Colonic mucosa (tissue), 4 donors: ENCODE measurements at regions not wholly inside any gene's neighbourhood (a gene's known extent, or its start where the extent isn't known, plus 50 kb on each side); places are given as distances from the start of the nearest gene placed in this dataset.
"Not testable (repeated sequence)": the region's sequence is repeated elsewhere in the genome, so short reads cannot be mapped to it uniquely, and the experiment has no call there.

Experiments used
- DNase-seq: peaks from one replicate; pipeline ENCODE4 v3.0.0-alpha.2; 2020
- H3K27ac ChIP-seq: fragments of 200-600 bp; one replicate; pipeline ENCODE4 v1.8.0; 2021
- H3K27me3 ChIP-seq: fragments of 200-600 bp; one replicate; pipeline ENCODE4 v1.8.0; 2021
- H3K36me3 ChIP-seq: fragments of 200-600 bp; one replicate; pipeline ENCODE4 v1.8.0; 2021
- H3K4me1 ChIP-seq: fragments of 200-600 bp; one replicate; pipeline ENCODE4 v1.8.0; 2021; ENCODE audit warnings: mild to moderate bottlenecking
- H3K4me3 ChIP-seq: fragments of 200-600 bp; one replicate; pipeline ENCODE4 v1.8.0; 2021
- H3K9ac ChIP-seq, 2 donors: one replicate each; pipeline ENCODE4 v1.7.0; 2013; ENCODE audit warnings: control low read depth in 2 of 2, low read depth in 2 of 2, low read length in 2 of 2
- H3K9me3 ChIP-seq: fragments of 200-600 bp; one replicate; pipeline ENCODE4 v1.8.0; 2021
- intact Hi-C: fragments of 100-400 bp; cut with DNase I; formaldehyde crosslinking; loops from one replicate; pipeline ENCODE4 v1.14.1; 2022
- TF ChIP-seq, protein P1 (sequence below): fragments of 200-600 bp; IDR thresholded peaks from one replicate; pipeline ENCODE4 v1.8.0; 2022; ENCODE audit warnings: antibody characterized with exemption, mild to moderate bottlenecking
- donor health status: healthy.
- donor health status: DM: no; HTN: no; CAD: no.
- donor health status: DM: no; HTN: no; CAD: no.

- peak overlapping the region in 1 of 2 donors; percentile 1 for H3K9ac ChIP-seq
- no peaks in the 10 kb centered on the region for H3K27me3 ChIP-seq
- H3K9me3 ChIP-seq: no peaks in the 10 kb centered on the region
- TF ChIP-seq, protein P1, sequence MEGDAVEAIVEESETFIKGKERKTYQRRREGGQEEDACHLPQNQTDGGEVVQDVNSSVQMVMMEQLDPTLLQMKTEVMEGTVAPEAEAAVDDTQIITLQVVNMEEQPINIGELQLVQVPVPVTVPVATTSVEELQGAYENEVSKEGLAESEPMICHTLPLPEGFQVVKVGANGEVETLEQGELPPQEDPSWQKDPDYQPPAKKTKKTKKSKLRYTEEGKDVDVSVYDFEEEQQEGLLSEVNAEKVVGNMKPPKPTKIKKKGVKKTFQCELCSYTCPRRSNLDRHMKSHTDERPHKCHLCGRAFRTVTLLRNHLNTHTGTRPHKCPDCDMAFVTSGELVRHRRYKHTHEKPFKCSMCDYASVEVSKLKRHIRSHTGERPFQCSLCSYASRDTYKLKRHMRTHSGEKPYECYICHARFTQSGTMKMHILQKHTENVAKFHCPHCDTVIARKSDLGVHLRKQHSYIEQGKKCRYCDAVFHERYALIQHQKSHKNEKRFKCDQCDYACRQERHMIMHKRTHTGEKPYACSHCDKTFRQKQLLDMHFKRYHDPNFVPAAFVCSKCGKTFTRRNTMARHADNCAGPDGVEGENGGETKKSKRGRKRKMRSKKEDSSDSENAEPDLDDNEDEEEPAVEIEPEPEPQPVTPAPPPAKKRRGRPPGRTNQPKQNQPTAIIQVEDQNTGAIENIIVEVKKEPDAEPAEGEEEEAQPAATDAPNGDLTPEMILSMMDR: no peak
- intact Hi-C loops: no loop called here
- H3K36me3 ChIP-seq: no peaks in the 10 kb centered on the region
- H3K27ac ChIP-seq: no peak overlapping the region
- no peaks in the 10 kb centered on the region for H3K4me1 ChIP-seq
- H3K4me3 ChIP-seq: no peak overlapping the region
- DNase-seq: no peak
These were observed 205.6 kb downstream of the RTP5 start for GRCh38 chr2:242075168-242075567.

DNA sequence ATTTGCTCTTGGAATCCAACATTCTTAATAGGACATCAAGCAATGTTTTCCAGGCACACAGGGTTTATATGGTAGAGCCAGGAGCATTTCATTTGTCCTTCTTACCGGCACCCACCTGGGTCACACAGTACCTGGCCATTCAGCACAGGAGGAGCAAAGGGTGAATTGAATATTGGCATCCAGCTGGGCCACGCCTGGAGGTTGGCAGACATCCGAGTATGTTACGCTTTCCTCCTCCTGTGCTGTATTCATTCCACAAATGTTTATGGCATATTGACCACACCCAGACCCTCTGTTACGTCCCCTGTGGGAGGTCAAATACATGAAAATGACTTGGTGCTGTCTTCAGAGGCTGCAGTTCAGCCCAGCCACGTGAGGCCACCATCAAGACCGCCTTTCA, 206.2 kb downstream of the RTP5 start:
- H3K4me3 ChIP-seq: no peak overlapping the region
- no peaks in the 10 kb centered on the region for H3K4me1 ChIP-seq
- no peaks in the 10 kb centered on the region for H3K27me3 ChIP-seq
- H3K36me3 ChIP-seq: no peaks in the 10 kb centered on the region
- TF ChIP-seq, protein P1: no peak
- no peaks in the 10 kb centered on the region for H3K9me3 ChIP-seq
- intact Hi-C loops: no loop called here
- H3K9ac ChIP-seq: peak overlapping the region in 1 of 2 donors; percentile 1
- DNase-seq: peak; percentile 86
- no peak overlapping the region for H3K27ac ChIP-seq

- DNase-seq, H3K36me3 ChIP-seq, intact Hi-C loops, H3K9me3 ChIP-seq, H3K27ac ChIP-seq, H3K9ac ChIP-seq, H3K4me1 ChIP-seq, H3K4me3 ChIP-seq, H3K27me3 ChIP-seq: not testable (repeated sequence)
These were observed 206.7 kb downstream of the RTP5 start for GRCh38 chr2:242076184-242076583.

GRCh38 chr2:242078426-242078825, 208.9 kb downstream of the RTP5 start:
- H3K9ac ChIP-seq, H3K27me3 ChIP-seq, intact Hi-C loops, H3K4me3 ChIP-seq, H3K36me3 ChIP-seq, H3K27ac ChIP-seq, DNase-seq, H3K4me1 ChIP-seq, H3K9me3 ChIP-seq: not testable (repeated sequence)

DNA sequence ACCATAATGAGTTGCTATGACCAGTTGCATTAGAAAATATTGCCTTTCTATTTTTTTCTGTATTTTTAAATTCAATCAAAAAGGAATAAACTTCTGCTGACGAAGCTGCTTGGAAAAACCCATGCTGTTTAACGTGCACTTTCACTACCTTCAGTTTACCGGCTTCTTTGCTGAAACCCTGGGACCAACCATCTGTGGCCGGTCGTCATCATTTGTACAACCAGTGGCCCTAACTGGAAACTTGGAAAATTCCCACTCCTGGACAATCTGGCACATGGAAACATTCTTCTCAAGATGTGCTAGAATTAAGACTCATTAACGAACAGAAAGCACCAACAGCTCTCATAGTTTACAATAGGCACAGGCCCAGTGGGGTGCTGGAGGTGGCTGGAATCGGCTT, 210.3 kb downstream of the RTP5 start:
- H3K27ac ChIP-seq, H3K9me3 ChIP-seq, H3K36me3 ChIP-seq, H3K9ac ChIP-seq, H3K4me1 ChIP-seq, intact Hi-C loops, DNase-seq, H3K4me3 ChIP-seq, H3K27me3 ChIP-seq: not testable (repeated sequence)

DNA sequence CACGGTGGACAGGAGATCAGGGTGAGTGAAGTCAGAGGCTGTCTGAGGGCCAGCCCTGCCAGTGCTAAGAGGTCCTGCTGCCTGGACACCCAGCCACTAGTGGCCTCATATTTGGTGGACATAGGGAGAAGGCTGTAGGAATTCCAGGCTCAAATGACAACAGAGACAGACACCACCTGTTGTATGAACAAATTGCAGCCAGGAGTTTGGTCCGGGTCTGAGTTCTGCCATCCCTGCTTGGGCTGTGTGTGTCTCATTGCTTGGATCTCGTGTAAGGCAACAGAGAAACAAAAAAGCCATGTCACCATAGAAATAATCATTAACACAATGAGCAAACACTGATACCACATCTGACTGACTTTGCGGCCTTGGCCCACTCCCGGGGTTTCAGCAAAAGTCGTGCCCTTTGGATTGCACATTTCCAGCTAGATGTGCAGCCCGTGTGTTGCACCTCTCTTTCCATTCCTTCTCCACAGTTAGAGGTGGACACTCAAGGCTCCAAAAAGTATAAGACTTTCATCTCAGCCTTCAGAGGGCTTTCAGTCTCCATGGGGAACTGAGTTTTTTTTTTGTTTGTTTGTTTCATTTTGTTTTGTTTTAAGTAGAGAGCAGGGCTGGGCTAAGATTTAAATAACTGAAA, 211.2 kb downstream of the RTP5 start:
- H3K36me3 ChIP-seq, DNase-seq, H3K4me1 ChIP-seq, H3K27ac ChIP-seq, H3K27me3 ChIP-seq, H3K4me3 ChIP-seq, H3K9me3 ChIP-seq, intact Hi-C loops, H3K9ac ChIP-seq: not testable (repeated sequence)

GRCh38 chr2:242084034-242084433, 214.5 kb downstream of the RTP5 start:
- intact Hi-C loops, DNase-seq, H3K27me3 ChIP-seq, H3K9me3 ChIP-seq, H3K36me3 ChIP-seq, H3K9ac ChIP-seq, H3K27ac ChIP-seq, H3K4me1 ChIP-seq, H3K4me3 ChIP-seq: not testable (repeated sequence)

GRCh38 chr2:242085024-242085674, 215.6 kb downstream of the RTP5 start:
- H3K27me3 ChIP-seq, H3K27ac ChIP-seq, intact Hi-C loops: not testable (repeated sequence)

More at GRCh38 chr2:242085024-242085674, 215.6 kb downstream of the RTP5 start:
- H3K9ac ChIP-seq, DNase-seq, H3K36me3 ChIP-seq, H3K4me3 ChIP-seq, H3K4me1 ChIP-seq, H3K9me3 ChIP-seq: not testable (repeated sequence)
